Coronary artery (tissue), 2 donors: ENCODE measurements at regions not wholly inside any gene's neighbourhood (a gene's known extent, or its start where the extent isn't known, plus 50 kb on each side); places are given as distances from the start of the nearest gene placed in this dataset.

ENCODE experiments used
- DNase-seq: peaks from one replicate; pipeline ENCODE4 v3.0.0-alpha.2; 2017; ENCODE audit warnings: low spot score
- H3K27ac ChIP-seq, 2 donors: fragments of 200-600 bp; sonication (generic); one replicate each; pipeline ENCODE4 v1.5.1; 2016 to 2019
- H3K4me3 ChIP-seq: fragments of 200-600 bp; sonication (generic); 2 replicates; pipeline ENCODE4 v1.5.1; 2016; ENCODE audit warnings: mild to moderate bottlenecking, moderate library complexity
- CTCF ChIP-seq: fragments of 200-600 bp; sonication (generic); IDR thresholded peaks from one replicate; pipeline ENCODE4 v1.5.1; 2019; ENCODE audit warnings: antibody characterized with exemption

GRCh38 chr2:157178874-157179273, 78.6 kb upstream of the GALNT5 start:
- no peak for TF ChIP-seq CTCF
- DNase-seq, result no peak
- no peak overlapping the region for H3K27ac ChIP-seq
- H3K4me3 ChIP-seq, result no peak overlapping the region

- Histone ChIP-seq H3K4me3 (no peak overlapping the region), H3K27ac (no peak overlapping the region)
- TF ChIP-seq CTCF, result no peak
- DNase-seq, result no peak
These were observed 78.0 kb upstream of the GALNT5 start for GRCh38 chr2:157179324-157180105.

- no peak for TF ChIP-seq CTCF
- H3K4me3 ChIP-seq, result no peak overlapping the region
- no peak overlapping the region for H3K27ac ChIP-seq
- no peak for DNase-seq
These were observed 77.1 kb upstream of the GALNT5 start for GRCh38 chr2:157180359-157180758.

DNA sequence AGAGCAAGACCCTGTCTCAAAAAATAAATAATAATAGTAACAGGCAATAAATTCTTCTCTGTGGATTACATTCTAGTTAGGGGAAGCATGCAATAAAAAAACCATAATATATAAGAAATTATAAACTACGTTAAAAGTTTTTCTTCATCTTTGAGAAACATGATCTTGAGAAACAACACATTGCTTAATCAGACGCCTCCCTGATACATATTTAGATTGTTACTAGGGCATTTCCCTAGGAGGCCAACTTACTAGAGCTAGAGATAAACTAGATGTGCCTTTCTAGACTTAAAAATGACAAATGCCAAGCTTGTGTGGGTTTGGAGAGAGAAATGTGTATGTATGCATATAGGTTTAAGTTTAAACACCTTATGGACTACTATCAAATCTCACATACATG, 76.3 kb upstream of the GALNT5 start:
- TF ChIP-seq CTCF, result no peak
- no peak overlapping the region for H3K4me3 ChIP-seq
- no peak for DNase-seq
- no peak overlapping the region for H3K27ac ChIP-seq

DNA sequence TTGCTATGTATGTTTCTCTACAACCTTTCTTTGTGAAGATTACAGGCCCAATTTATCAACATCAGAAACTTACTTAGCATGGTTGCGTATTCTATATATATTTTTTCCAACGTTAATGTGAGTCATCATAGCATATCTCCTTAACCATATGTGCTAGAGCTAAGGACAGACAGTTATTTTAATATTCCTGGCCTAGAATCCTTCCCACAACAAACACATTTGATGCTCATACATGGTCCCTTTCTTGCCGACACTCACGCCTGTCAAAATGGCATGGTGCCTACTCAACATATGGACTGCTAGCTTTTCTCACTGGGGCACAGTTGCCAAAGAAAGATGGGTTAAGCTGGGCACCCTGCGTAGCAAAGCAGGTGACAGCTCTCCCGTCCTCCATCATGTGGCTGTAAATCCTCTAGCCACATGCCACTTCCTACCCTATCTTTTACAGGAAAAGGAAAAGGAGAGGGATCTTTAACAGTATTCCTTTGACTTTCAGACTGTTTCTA, 75.2 kb upstream of the GALNT5 start:
- no peak for TF ChIP-seq CTCF
- Histone ChIP-seq H3K27ac (peak overlapping the region in 1 of 2 donors; percentile 63), H3K4me3 (no peak overlapping the region)
- no peak for DNase-seq

- DNase-seq, result no peak
- H3K27ac ChIP-seq, result peak overlapping the region in 1 of 2 donors; percentile 69
- no peak for TF ChIP-seq CTCF
- no peak overlapping the region for H3K4me3 ChIP-seq
These were observed 74.6 kb upstream of the GALNT5 start for GRCh38 chr2:157182834-157183396.
